Testis (tissue), 2 donors: ENCODE measurements at regions not wholly inside any gene's neighbourhood (a gene's known extent, or its start where the extent isn't known, plus 50 kb on each side); places are given as distances from the start of the nearest gene placed in this dataset.

Experiments
- POLR2A ChIP-seq: fragments of 450-650 bp; IDR thresholded peaks from one replicate; pipeline ENCODE4 v1.6.1; 2017; ENCODE audit warnings: antibody characterized with exemption, mild to moderate bottlenecking, moderate library complexity
- TF ChIP-seq, protein P1 (sequence below), 3 experiments: fragments of 450-650 bp in 2 of 3; fragments of 200-600 bp in 1 of 3; sonication (generic) in 1 of 3; IDR thresholded peaks; one replicate each; pipeline ENCODE4 v1.5.1; 2016 to 2019; ENCODE audit warnings: antibody characterized with exemption in 3 of 3, mild to moderate bottlenecking in 2 of 3, moderate library complexity in 1 of 3

DNA sequence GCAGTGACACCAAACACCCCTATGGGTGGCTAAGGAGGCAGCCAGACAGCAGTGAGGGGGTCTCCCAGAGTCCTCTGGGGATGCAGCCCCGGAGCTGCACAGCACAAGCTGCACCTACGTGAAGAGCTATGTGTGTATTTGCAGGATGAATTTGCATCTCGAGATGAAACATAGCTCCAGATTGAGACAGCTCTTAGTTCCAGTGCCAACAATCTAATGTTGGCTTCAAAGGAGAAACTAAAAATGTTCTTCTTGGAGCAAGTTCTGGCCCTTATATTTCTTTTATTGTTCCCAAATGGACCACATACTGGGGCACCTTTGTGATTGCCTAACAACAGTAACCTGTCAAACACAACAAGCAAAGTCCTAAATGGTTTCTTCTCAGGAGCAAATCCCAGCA is 233.9 kb downstream of the SLC4A3 start:
- TF ChIP-seq, protein P1, sequence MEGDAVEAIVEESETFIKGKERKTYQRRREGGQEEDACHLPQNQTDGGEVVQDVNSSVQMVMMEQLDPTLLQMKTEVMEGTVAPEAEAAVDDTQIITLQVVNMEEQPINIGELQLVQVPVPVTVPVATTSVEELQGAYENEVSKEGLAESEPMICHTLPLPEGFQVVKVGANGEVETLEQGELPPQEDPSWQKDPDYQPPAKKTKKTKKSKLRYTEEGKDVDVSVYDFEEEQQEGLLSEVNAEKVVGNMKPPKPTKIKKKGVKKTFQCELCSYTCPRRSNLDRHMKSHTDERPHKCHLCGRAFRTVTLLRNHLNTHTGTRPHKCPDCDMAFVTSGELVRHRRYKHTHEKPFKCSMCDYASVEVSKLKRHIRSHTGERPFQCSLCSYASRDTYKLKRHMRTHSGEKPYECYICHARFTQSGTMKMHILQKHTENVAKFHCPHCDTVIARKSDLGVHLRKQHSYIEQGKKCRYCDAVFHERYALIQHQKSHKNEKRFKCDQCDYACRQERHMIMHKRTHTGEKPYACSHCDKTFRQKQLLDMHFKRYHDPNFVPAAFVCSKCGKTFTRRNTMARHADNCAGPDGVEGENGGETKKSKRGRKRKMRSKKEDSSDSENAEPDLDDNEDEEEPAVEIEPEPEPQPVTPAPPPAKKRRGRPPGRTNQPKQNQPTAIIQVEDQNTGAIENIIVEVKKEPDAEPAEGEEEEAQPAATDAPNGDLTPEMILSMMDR (IDR thresholded peaks at IDR 0.05): no peak
- no peak for TF ChIP-seq POLR2A
